Breast epithelium (tissue), 4 donors: ENCODE measurements at regions not wholly inside any gene's neighbourhood (a gene's known extent, or its start where the extent isn't known, plus 50 kb on each side); places are given as distances from the start of the nearest gene placed in this dataset.

Source experiments
- DNase-seq, 2 donors: peaks; one replicate each; pipeline ENCODE4 v3.0.0-alpha.2; 2019; ENCODE audit warnings: low spot score in 2 of 2
- H3K27ac ChIP-seq, 2 donors: fragments of 200-600 bp; sonication (generic) in 1 of 2; one replicate each; pipeline ENCODE4 v1.5.1; 2016 to 2019; ENCODE audit warnings: mild to moderate bottlenecking in 1 of 2
- H3K27me3 ChIP-seq, 2 donors: fragments of 200-600 bp; sonication (generic) in 1 of 2; one replicate each; pipeline versions ENCODE4 v1.5.1 to v1.6.0; 2017 to 2019; ENCODE audit warnings: control low read depth in 1 of 2, mild to moderate bottlenecking in 1 of 2
- H3K36me3 ChIP-seq: fragments of 200-600 bp; one replicate; pipeline ENCODE4 v1.5.1; 2019
- H3K4me1 ChIP-seq, 2 donors: fragments of 200-600 bp; sonication (generic); one replicate each; pipeline ENCODE4 v1.5.1; 2016 to 2019; ENCODE audit warnings: control low read depth in 1 of 2
- H3K4me3 ChIP-seq, 3 donors: fragments of 200-600 bp; sonication (generic); 1 replicate in 2 of 3; 2 replicates in 1 of 3; pipeline ENCODE4 v1.5.1; 2016 to 2019; ENCODE audit warnings: mild to moderate bottlenecking in 3 of 3, moderate library complexity in 2 of 3
- H3K9me3 ChIP-seq, 2 donors: fragments of 200-600 bp; sonication (generic) in 1 of 2; one replicate each; pipeline ENCODE4 v1.5.1; 2016 to 2019; ENCODE audit warnings: control low read depth in 1 of 2
- POLR2A ChIP-seq: fragments of 450-650 bp; IDR thresholded peaks from one replicate; pipeline ENCODE4 v1.6.1; 2016; ENCODE audit warnings: antibody characterized with exemption, mild to moderate bottlenecking, moderate library complexity
- POLR2AphosphoS5 ChIP-seq, 3 donors: sonication (generic); formaldehyde crosslinking; IDR thresholded peaks; one replicate each; pipeline ENCODE4 v1.6.1; 2017; ENCODE audit warnings: antibody characterized with exemption in 3 of 3
- intact Hi-C: fragments of 100-400 bp; cut with DNase I; formaldehyde crosslinking; loops from one replicate; pipeline ENCODE4 v1.15.1; 2023; ENCODE audit warnings: low total_unique reads
- TF ChIP-seq, protein P1 (sequence below), 3 donors: fragments of 450-650 bp; IDR thresholded peaks; one replicate each; pipeline ENCODE4 v1.5.1; 2016 to 2017; ENCODE audit warnings: antibody characterized with exemption in 3 of 3, mild to moderate bottlenecking in 3 of 3, moderate library complexity in 3 of 3

DNA sequence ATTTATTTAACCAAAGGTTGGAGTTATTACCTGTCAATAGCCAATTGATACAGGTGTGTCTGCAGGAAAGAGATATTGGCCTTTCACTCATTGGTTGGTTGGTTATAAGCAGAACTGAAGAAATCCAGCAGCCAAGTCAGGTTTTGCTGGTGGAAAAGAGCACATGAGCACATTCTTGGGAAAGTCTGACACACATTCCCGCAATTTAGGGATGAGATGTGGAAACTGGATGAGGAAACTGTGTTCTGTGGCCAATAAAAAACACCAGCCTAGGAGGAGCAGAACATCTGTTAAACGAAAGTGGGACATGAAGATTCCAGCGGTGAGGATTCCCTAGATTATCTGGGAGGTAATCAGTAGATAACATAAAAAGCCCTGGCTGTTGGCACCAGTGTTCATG, 567.4 kb upstream of the CPEB2 start:
- H3K4me3 ChIP-seq = no peak overlapping the region
- no peaks in the 10 kb centered on the region for H3K9me3 ChIP-seq
- DNase-seq = no peak
- H3K4me1 ChIP-seq = no peaks in the 10 kb centered on the region
- no peak overlapping the region for H3K27ac ChIP-seq
- H3K27me3 ChIP-seq = no peaks in the 10 kb centered on the region
- H3K36me3 ChIP-seq = no peaks in the 10 kb centered on the region
- intact Hi-C loops = no loop called here
- no peak for TF ChIP-seq POLR2A
- no peak for TF ChIP-seq POLR2AphosphoS5 (IDR thresholded peaks at IDR 0.05)
- TF ChIP-seq, protein P1, sequence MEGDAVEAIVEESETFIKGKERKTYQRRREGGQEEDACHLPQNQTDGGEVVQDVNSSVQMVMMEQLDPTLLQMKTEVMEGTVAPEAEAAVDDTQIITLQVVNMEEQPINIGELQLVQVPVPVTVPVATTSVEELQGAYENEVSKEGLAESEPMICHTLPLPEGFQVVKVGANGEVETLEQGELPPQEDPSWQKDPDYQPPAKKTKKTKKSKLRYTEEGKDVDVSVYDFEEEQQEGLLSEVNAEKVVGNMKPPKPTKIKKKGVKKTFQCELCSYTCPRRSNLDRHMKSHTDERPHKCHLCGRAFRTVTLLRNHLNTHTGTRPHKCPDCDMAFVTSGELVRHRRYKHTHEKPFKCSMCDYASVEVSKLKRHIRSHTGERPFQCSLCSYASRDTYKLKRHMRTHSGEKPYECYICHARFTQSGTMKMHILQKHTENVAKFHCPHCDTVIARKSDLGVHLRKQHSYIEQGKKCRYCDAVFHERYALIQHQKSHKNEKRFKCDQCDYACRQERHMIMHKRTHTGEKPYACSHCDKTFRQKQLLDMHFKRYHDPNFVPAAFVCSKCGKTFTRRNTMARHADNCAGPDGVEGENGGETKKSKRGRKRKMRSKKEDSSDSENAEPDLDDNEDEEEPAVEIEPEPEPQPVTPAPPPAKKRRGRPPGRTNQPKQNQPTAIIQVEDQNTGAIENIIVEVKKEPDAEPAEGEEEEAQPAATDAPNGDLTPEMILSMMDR (IDR thresholded peaks at IDR 0.05) = no peak

DNA sequence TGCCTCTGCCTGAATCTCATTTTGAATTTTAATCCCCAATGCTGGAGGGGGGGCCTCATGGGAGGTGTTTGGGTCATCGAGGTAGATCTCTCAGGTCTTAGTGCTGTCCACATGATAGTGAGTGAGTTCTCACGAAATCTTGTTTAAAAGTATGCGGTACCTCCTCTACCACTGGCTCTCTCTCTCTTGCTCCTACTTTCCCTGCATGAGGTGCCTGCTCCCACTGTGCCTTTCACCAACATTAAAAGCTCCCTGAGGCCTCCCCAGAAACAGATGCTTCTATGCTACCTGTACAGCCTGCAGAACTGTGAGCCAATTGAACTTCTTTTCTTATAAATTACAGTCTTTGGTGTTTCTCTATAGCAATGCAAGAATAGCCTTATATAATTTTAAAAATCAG, 560.7 kb upstream of the CPEB2 start:
- Histone ChIP-seq H3K9me3 (no peaks in the 10 kb centered on the region), H3K27ac (no peak overlapping the region), H3K36me3 (no peaks in the 10 kb centered on the region), H3K27me3 (no peaks in the 10 kb centered on the region), H3K4me1 (no peaks in the 10 kb centered on the region), H3K4me3 (no peak overlapping the region)
- TF ChIP-seq, protein P1 (IDR thresholded peaks at IDR 0.05) = no peak
- DNase-seq = no peak
- intact Hi-C loops = no loop called here

DNA sequence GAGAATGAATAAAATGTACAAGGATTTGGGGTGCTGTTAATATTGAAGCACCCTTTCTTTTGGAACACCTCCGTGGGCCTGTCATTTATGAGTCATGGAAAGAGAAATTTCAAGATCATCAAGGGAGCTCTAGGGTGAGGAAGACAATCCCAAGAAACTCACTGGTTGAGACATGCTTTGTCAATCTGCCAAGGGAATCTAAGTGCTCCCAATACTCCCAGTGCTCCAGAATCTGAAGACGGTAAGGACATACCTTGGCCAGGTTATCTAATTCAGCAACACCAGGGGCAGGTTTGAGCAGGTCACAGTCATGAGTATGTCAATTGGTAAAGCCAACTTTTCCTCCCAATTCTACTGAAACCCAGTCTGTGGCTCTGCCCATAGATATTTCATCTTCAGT, 556.4 kb upstream of the CPEB2 start:
- H3K36me3 ChIP-seq = no peaks in the 10 kb centered on the region
- intact Hi-C loops = no loop called here
- TF ChIP-seq POLR2AphosphoS5 (IDR thresholded peaks at IDR 0.05) (no peak), POLR2A (no peak)
- TF ChIP-seq, protein P1 (IDR thresholded peaks at IDR 0.05) = no peak
- no peaks in the 10 kb centered on the region for H3K9me3 ChIP-seq
- DNase-seq = peak in 1 of 2 donors; percentile 45
- H3K4me3 ChIP-seq = no peak overlapping the region
- no peaks in the 10 kb centered on the region for H3K4me1 ChIP-seq
- no peaks in the 10 kb centered on the region for H3K27me3 ChIP-seq
- H3K27ac ChIP-seq = peak overlapping the region in 1 of 2 donors; percentile 28

DNA sequence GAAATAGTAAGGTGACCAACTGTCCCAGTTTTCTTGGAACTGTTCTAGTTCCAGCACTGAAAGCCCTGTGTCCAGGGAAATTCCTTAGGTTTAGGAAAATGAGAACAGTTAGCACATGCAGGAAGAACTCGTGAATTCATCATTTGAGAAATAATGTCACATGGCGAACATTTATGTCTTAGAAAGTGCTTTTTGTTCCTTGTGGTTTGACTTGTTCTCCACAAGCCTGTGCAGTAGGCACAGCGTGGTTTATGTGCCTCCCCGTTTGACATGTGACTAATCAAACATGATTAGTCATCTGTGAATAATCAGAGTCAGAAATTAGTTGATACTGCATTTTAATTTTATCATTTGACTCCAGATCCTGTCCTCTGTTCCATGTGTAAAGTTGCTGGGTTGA, 556.0 kb upstream of the CPEB2 start:
- TF ChIP-seq, protein P1 (IDR thresholded peaks at IDR 0.05) = no peak
- H3K27me3 ChIP-seq = no peaks in the 10 kb centered on the region
- no peaks in the 10 kb centered on the region for H3K9me3 ChIP-seq
- H3K27ac ChIP-seq = peak overlapping the region in 1 of 2 donors; percentile 28
- no peak overlapping the region for H3K4me3 ChIP-seq
- intact Hi-C loops = no loop called here
- H3K4me1 ChIP-seq = no peaks in the 10 kb centered on the region
- DNase-seq = no peak
- no peaks in the 10 kb centered on the region for H3K36me3 ChIP-seq

DNA sequence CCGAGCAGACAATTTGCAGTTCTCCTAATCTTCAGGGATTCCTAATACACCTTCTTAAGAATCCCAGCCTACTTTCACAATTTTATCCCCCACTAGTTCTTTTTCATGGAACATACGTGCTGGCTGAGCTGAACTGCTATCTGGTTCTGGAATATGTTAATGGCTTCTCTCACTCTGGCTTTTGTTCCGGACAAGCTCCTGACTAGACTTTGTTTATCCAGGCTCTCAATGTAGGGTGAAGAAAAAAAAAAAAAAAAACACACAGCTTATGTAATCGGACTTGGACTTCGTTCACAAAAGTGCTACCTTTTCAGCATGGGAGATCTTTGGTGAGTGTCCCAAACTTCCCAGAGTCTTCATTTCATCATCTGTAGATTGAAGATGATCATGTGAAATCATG, 555.4 kb upstream of the CPEB2 start:
- intact Hi-C loops = no loop called here
- no peaks in the 10 kb centered on the region for H3K27me3 ChIP-seq
- H3K9me3 ChIP-seq = no peaks in the 10 kb centered on the region
- H3K4me1 ChIP-seq = no peaks in the 10 kb centered on the region
- no peak overlapping the region for H3K4me3 ChIP-seq
- H3K27ac ChIP-seq = peak overlapping the region in 1 of 2 donors; percentile 28
- TF ChIP-seq POLR2A (no peak), POLR2AphosphoS5 (IDR thresholded peaks at IDR 0.05) (no peak)
- TF ChIP-seq, protein P1 (IDR thresholded peaks at IDR 0.05) = no peak
- DNase-seq = no peak
- H3K36me3 ChIP-seq = no peaks in the 10 kb centered on the region
